HG03064 (cell line): ENCODE measurements at regions not wholly inside any gene's neighbourhood (a gene's known extent, or its start where the extent isn't known, plus 50 kb on each side); places are given as distances from the start of the nearest gene placed in this dataset.
"Not testable (repeated sequence)": the region's sequence is repeated elsewhere in the genome, so short reads cannot be mapped to it uniquely, and the experiment has no call there.

Source experiments
- ATAC-seq: cut with Tn5 transposase; IDR thresholded peaks from one replicate; pipeline ENCODE4 v1.9.1; 2021; ENCODE audit warnings: low read depth; ENCODE audit not compliant: unreplicated experiment

- peak; percentile 64 for ATAC-seq
Measured at GRCh38 chr1:80218112-80218511, 1211.6 kb upstream of the ADGRL4 start.

GRCh38 chr1:80217377-80217986, 1211.0 kb upstream of the ADGRL4 start:
- ATAC-seq: no peak

- no peak for ATAC-seq
Measured at GRCh38 chr1:80214888-80215540, 1208.5 kb upstream of the ADGRL4 start.

- no peak for ATAC-seq
Measured at GRCh38 chr1:80212948-80213347, 1206.4 kb upstream of the ADGRL4 start.

DNA sequence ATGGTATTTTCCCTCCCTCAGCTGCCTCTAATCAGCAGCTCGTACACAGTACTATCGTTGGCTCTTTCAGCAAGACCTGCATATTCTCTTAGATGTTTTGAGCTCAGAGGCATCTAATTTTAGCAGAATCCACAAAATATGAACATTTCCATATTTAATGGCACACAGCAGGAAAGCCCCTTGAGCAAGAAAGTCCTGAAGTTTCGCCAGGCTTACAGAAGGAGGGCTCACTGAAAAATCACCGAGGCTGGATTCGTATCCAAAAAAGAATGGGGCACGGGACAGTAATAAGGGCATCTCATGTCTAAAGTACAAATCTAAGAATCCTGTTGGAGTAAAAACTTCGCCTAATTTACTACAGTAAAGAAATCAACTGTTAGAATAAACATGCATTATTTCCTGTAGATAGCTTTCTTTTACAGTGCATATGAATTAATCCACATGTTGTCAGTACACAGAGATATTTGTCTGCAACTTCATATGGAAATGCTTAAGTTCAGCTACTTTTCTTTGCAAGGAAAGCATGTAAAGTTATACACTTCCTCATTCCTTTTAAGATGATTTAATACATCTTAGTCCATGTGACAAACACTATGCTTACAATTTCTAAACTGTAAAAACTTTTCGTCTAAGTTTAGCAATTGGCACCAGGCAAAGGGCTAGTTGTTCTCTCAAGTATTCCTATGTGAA, 1205.3 kb upstream of the ADGRL4 start:
- ATAC-seq: no peak

DNA sequence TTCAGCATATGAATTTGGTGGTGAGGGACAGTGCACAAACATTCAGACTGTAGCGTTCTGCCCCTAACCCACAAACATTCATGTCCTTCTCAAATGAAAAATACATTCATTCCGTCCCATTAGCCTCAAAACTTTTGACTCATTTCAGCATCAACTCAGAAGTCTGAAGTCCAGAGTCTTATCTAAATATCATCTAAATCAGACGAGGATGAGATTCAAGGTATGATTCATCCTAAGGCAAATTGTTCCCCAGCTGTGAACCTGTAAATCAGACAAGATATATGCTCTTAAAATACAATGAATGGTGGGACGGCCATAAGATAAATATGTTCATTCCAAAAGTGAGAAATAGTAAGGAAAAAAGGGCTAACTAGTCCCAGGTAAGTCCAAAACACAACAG, 1195.6 kb upstream of the ADGRL4 start:
- no peak for ATAC-seq

DNA sequence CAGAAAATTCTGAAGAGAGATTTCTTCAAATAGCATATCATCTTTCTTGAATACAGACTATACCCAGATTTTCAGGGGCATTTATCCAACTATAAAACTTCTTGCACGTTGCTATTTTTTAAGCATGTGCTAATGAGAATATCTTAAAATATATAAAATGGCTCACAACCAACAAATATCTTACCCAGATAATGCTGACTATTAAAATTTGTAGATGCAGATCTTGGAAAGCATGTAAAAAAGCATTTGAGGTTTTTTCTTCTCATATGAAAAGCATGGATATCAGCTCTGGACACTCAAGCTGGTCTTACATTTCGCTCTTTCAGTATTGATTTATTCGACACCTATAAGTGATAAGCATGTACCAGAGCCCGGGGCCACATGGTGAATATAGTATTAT, 1187.7 kb upstream of the ADGRL4 start:
- no peak for ATAC-seq

GRCh38 chr1:80181418-80181817, 1174.9 kb upstream of the ADGRL4 start:
- ATAC-seq: no peak

GRCh38 chr1:80171631-80172030, 1165.1 kb upstream of the ADGRL4 start:
- ATAC-seq: no peak

DNA sequence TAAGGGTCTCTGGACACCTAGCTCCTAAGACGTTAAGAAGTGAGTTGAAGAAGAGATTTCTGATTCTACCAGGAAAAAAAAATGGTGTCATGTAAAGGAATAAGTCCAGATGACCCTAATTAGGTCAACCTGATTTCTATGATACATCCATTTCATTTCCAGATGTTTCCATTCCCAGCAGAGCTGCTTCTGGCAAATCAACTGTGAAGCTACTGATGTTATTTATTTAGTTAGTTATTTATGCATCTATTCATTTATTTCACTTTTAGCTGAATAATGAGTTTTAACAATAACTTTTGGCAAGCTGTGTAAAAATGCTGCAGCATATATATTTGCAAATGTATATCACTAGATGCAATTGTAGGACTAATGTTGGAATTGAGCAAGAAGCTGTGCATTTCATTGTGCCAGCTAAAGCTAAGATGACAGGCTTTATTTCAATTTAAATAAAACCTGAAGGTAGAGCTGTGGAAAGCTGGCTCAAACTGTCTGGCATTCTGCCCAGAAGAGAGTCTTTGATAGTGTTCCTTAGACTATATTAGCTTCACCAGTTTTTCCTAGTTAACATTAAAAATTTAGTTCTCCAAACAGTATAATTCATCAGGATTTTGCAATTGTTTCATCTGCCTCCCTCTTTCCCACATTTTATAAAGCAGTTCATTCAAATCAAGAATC, 1164.4 kb upstream of the ADGRL4 start:
- no peak for ATAC-seq

- no peak for ATAC-seq
Measured at GRCh38 chr1:80164150-80164549, 1157.6 kb upstream of the ADGRL4 start.

GRCh38 chr1:80163686-80164085, 1157.2 kb upstream of the ADGRL4 start:
- no peak for ATAC-seq

- ATAC-seq: no peak
Measured at GRCh38 chr1:80158771-80159170, 1152.2 kb upstream of the ADGRL4 start.

DNA sequence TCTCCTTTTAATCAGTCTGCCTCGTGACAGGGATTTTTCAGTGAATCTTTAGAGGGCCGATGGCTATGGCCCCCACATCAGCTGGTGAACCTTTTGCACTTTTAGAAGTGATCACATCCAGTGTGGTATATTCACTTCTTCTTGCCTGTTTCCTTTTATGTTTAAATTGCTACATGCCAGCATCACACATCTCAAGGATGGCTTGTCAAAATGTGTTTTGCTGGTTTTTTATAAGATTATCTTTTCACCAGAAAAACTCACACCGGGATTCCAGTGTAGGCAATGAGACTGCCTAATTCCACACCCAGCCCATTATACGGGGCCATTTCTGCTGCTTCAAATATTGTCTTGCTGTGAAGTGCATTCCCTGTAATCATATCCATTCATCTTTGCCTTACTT, 1151.7 kb upstream of the ADGRL4 start:
- no peak for ATAC-seq

DNA sequence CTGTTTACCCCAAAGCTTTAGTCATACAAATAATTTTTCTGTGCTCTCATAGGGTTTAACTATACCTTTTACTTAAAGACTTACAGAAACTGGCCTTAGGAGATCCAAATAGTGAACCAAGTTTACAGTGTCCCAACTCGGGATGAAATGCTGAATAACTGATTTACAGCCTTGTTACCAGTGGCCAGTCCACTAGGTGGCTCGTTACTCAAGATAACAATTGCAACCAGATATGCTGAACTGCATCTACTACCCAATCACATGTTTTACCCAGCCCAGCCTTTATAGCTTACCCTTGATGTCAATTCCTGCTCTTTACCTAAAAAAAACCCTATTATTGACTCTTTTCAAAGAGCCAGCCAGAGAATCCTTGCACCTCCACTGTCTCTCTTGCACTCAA, 1148.8 kb upstream of the ADGRL4 start:
- ATAC-seq: no peak

DNA sequence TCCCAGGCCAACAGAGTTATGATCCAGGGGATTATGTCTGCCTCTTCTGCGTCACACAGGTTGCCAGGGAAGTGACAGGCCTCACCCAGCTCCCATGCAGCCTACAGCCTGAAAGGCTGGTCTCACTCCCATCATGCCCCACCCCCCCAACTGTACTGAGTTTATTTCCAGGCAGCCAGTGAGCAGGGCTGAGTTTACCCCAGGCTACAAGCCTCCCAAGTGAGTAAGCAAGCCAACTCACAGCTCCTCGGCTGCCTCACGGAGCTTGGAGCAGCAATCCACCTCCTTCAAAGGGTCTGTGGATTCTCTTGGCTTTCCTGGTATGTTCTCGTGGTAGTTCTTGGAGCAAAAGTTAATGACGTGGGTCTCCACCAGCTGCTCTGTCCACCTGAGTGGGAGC, 1147.6 kb upstream of the ADGRL4 start:
- ATAC-seq: no peak

- ATAC-seq: no peak
Measured at GRCh38 chr1:80153762-80154161, 1147.2 kb upstream of the ADGRL4 start.

DNA sequence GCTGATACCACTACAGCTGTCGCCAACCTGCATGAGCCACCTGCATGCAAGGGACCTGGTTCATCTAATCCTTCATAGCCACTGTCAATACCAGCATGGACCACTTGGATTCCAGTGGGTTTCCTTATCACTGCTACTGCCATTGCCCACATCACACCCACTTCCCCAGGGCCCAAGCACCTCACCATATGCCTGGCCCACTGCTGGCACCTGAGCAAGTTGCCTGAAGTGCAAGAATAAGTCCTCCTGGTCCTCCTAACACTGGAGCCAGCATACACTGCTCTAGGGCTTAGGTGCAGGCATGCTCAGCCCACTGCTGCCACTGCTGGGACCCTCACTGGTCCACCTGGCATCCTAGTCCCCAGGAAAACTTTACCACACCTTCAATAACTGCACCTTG, 1136.8 kb upstream of the ADGRL4 start:
- ATAC-seq: no peak

DNA sequence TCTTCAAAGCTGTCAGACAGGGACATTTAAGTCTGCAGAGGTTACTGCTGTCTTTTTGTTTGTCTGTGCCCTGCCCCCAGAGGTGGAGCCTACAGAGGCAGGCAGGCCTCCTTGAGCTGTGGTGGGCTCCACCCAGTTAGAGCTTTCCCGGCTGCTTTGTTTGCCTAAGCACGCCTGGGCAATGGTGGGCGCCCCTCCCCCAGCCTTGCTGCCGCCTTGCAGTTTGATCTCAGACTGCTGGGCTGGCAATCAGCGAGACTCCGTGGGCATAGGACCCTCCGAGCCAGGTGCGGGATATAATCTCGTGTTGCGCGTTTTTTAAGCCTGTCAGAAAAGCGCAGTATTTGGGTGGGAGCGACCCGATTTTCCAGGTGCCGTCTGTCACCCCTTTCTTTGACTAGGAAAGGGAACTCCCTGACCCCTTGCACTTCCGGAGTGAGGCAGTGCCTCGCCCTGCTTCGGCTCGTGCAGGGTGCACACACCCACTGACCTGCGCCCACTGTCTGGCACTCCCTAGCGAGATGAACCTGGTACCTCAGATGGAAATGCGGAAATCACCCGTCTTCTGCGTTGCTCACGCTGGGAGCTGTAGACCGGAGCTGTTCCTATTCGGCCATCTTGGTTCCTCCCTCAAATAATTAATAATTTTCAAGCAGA, 1131.5 kb upstream of the ADGRL4 start:
- ATAC-seq: not testable (repeated sequence)

DNA sequence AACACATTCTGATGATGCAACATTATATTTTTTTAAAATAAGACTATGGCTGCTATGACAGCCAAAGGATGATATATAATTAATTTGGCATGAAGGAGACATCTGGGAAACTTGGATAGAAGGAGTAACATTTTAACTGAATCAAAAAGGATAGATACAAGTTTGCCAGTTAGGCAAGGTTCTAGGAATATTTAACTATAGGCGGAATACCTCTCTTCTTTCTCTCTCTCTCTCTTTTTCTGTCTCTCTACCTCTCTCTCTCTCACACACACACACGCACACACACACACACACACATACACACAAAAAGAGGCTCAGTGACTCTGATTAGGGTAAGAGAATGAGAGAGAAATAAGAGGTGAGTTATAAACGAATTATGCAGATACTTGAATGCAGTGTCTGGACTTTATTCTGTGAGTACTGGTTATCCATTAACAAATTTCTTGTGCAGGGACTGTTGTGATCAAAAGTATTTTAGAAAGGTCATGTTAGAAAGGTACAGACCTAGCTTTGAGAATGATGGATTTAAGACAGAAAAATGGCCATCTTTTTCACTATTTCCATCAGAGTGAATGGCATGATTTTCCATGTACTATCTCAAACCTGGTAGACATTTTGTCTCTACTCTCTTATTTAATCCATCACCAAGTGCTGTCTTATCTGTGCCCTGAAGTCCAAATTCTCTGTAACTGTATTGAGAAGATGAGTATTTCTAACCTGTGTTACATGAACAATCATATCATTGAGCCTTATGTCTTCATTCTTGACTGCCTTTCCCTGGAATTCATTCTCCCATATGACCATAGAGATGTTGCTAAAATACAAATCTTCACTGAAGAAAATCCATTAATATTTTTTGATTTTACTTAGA, 1106.9 kb upstream of the ADGRL4 start:
- ATAC-seq: no peak
